ENCODE measurements at regions not wholly inside any gene's neighbourhood (a gene's known extent, or its start where the extent isn't known, plus 50 kb on each side); places are given as distances from the start of the nearest gene placed in this dataset.

DNA sequence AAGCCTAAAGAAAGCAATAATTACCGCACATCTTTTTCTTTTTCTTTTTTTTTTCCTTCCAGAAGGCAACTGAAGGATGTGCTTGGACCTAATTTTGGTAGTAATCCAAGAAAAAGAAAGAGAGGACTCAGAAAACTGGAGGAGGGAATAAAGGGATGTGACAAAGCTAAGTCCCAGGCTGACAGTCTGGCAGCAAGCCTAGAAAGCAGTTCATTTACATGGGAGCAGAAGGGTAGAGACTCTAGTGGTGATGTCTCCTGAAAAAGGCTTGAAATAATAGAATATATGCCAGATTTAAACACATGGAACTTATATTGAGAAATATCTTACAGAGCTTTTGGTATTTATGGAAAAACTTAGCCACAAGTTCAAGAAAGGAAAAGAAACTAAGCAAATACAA lies 101.0 kb upstream of the SHISA6 start (continued):
- TF ChIP-seq SRSF1 (IDR thresholded peaks at IDR 0.05; ENCODE audit: low read depth, low read length): no peak
- TF ChIP-seq ZNF445 (CRISPR knock-in tag; IDR thresholded peaks at IDR 0.05; ENCODE audit: low read depth): no peak
- TF ChIP-seq FOS (IDR thresholded peaks at IDR 0.05; ENCODE audit: extremely low read depth, insufficient read length): no peak
- no peak for TF ChIP-seq ZBTB8A (IDR thresholded peaks at IDR 0.05; ENCODE audit: partially characterized antibody)
- TF ChIP-seq OTX1 (CRISPR knock-in tag; IDR thresholded peaks at IDR 0.05): no peak
- no peak for TF ChIP-seq POLR2A (conservative IDR thresholded peaks at IDR 0.05)

DNA sequence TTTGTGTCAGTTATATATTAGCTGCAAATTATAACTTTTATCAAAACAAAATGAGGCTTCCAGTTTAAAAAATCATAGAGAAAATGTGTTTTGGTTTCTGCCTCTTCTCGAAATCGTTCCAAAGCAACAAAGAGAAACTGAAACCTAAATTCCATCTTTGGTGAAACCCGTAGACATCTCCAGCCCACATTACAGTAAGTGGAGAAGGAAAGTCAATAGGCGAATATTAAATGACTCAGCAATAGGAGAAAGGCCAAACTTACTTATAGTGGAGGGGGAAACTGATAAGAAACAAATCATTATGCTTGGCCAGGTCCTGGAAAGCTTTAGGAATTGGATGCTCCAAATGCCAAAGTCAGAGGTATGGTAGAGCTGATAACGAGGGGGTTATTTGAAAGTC lies 103.0 kb upstream of the SHISA6 start:
- TF ChIP-seq CEBPG (CRISPR knock-in tag; IDR thresholded peaks at IDR 0.05): no peak
- TF ChIP-seq CEBPG (tag; conservative IDR thresholded peaks at IDR 0.05 in 1 of 2, IDR thresholded peaks at IDR 0.05 in 1 of 2): no peak
- TF ChIP-seq, protein P1, sequence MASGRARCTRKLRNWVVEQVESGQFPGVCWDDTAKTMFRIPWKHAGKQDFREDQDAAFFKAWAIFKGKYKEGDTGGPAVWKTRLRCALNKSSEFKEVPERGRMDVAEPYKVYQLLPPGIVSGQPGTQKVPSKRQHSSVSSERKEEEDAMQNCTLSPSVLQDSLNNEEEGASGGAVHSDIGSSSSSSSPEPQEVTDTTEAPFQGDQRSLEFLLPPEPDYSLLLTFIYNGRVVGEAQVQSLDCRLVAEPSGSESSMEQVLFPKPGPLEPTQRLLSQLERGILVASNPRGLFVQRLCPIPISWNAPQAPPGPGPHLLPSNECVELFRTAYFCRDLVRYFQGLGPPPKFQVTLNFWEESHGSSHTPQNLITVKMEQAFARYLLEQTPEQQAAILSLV (tag; IDR thresholded peaks at IDR 0.05): no peak
- no peak for TF ChIP-seq PCBP2 (IDR thresholded peaks at IDR 0.05; ENCODE audit: low read depth, low read length, poor library complexity, severe bottlenecking)
- Histone ChIP-seq H3K9me1 (ENCODE audit: control insufficient read depth, insufficient read depth, low read length) (no peaks in the 10 kb centered on the region), H3K4me2 (ENCODE audit: insufficient read depth, low read length) (no peak overlapping the region), H3K9ac (ENCODE audit: insufficient read depth in 1 of 2, low read depth in 2 of 2, low read length in 2 of 2) (no peak overlapping the region), H3K4me1 (replicated peaks in 1 of 2; ENCODE audit: control insufficient read depth in 2 of 2, insufficient read depth in 2 of 2, low read length in 2 of 2) (no peaks in the 10 kb centered on the region), H3K79me2 (ENCODE audit: control insufficient read depth, insufficient read depth, low read length) (no peaks in the 10 kb centered on the region), H3K27me3 (ENCODE audit: control insufficient read depth in 2 of 2, insufficient read depth in 2 of 2, low read length in 2 of 2) (no peaks in the 10 kb centered on the region), H3K27ac (ENCODE audit: extremely low read depth, low read depth, low read length) (no peak overlapping the region), H3K36me3 (ENCODE audit: control insufficient read depth, insufficient read depth, low read length) (no peaks in the 10 kb centered on the region), H3K4me3 (no peak overlapping the region), H3K9me3 (replicated peaks; ENCODE audit: control insufficient read depth, insufficient read depth, low read depth, low read length) (no peaks in the 10 kb centered on the region), H4K20me1 (replicated peaks; ENCODE audit: control insufficient read depth, insufficient read depth, low read length) (no peaks in the 10 kb centered on the region), H2AFZ (ENCODE audit: low read depth, low read length) (no peak overlapping the region)
- POLR2A ChIA-PET: no interaction called here
- no peak for ATAC-seq
- FAIRE-seq: no peak
- in situ Hi-C loops (cut with MboI) (no loop called here), intact Hi-C loops (cut with micrococcal nuclease) (no loop called here)
- WGBS (ENCODE audit: insufficient coverage, low coverage, missing lambda C conversion rate): 0% methylated on average over 5 of the region's 5 CpGs
- no peak for DNase-seq (ENCODE audit: extremely low read depth in 1 of 4, low spot score in 3 of 4)
- CTCF ChIA-PET (ENCODE audit: low intra/inter-chr PET ratio): no interaction called here
- no TSS peak for BruUV-seq (replicated peaks)
